ENCODE measurements at regions not wholly inside any gene's neighbourhood (a gene's known extent, or its start where the extent isn't known, plus 50 kb on each side); places are given as distances from the start of the nearest gene placed in this dataset.

DNA sequence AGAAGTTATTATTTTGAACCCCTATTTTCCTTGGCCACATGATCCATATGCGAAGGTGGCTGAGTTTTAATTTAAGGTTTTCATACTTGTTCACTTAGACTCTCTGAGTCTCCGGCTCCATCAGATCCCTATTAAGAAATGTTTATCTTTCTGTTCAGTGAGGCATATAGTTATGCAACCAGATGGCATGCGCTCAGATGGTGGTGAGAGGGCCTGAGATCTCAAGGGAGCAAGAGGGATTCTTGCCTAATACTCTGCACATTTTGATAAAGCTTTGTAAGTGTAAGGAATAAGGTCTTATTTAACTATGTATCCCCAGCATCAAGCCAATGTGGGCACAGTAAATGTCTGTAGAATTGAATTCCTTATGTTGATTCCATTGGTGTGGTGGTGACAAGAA, 78.9 kb upstream of the DPH6 start:
- Histone ChIP-seq H3K27me3 (ENCODE audit: control insufficient read depth, insufficient read depth, low read length, poor library complexity, severe bottlenecking) (no peaks in the 10 kb centered on the region), H3K4me3 (ENCODE audit: insufficient read depth, low read depth, low read length) (no peak overlapping the region), H3K27ac (ENCODE audit: insufficient read depth, low read depth, low read length, poor library complexity, severe bottlenecking) (no peak overlapping the region), H3K36me3 (ENCODE audit: control insufficient read depth, insufficient read depth, low read length) (no peaks in the 10 kb centered on the region), H3K9me3 (ENCODE audit: control insufficient read depth, low read length) (no peaks in the 10 kb centered on the region), H3K4me1 (ENCODE audit: control insufficient read depth, insufficient read depth, low read length) (no peaks in the 10 kb centered on the region)
- 98 to 100% methylated on average over 2 to 3 of the region's 3 CpGs for WGBS, 2 experiments

- H3K27ac ChIP-seq (ENCODE audit: insufficient read depth, low read depth, low read length, poor library complexity, severe bottlenecking) = no peak overlapping the region
- no peaks in the 10 kb centered on the region for H3K9me3 ChIP-seq (ENCODE audit: control insufficient read depth, low read length)
- no peaks in the 10 kb centered on the region for H3K27me3 ChIP-seq (ENCODE audit: control insufficient read depth, insufficient read depth, low read length, poor library complexity, severe bottlenecking)
- H3K4me1 ChIP-seq (ENCODE audit: control insufficient read depth, insufficient read depth, low read length) = peaks cover 5% of the 10 kb centered on the region
- H3K4me3 ChIP-seq (ENCODE audit: insufficient read depth, low read depth, low read length) = no peak overlapping the region
- 85 to 92% methylated on average over 7 of the region's 7 CpGs for WGBS, 2 experiments
- no peaks in the 10 kb centered on the region for H3K36me3 ChIP-seq (ENCODE audit: control insufficient read depth, insufficient read depth, low read length)
Observed at GRCh38 chr15:35626571-35627318, 80.8 kb upstream of the DPH6 start.

GRCh38 chr15:35627696-35628095, 81.7 kb upstream of the DPH6 start:
- Histone ChIP-seq H3K36me3 (ENCODE audit: control insufficient read depth, insufficient read depth, low read length) (no peaks in the 10 kb centered on the region), H3K4me3 (ENCODE audit: insufficient read depth, low read depth, low read length) (no peak overlapping the region), H3K9me3 (ENCODE audit: control insufficient read depth, low read length) (no peaks in the 10 kb centered on the region), H3K4me1 (ENCODE audit: control insufficient read depth, insufficient read depth, low read length) (peaks cover 5% of the 10 kb centered on the region), H3K27ac (ENCODE audit: insufficient read depth, low read depth, low read length, poor library complexity, severe bottlenecking) (no peak overlapping the region), H3K27me3 (ENCODE audit: control insufficient read depth, insufficient read depth, low read length, poor library complexity, severe bottlenecking) (no peaks in the 10 kb centered on the region)
- 100% methylated on average over 1 of the region's 2 CpGs; no CpG with 5 or more reads in 1 of the 2 experiments for WGBS, 2 experiments

- H3K27me3 ChIP-seq (ENCODE audit: control insufficient read depth, insufficient read depth, low read length, poor library complexity, severe bottlenecking) = no peaks in the 10 kb centered on the region
- peaks cover 5% of the 10 kb centered on the region for H3K4me1 ChIP-seq (ENCODE audit: control insufficient read depth, insufficient read depth, low read length)
- no peak overlapping the region for H3K4me3 ChIP-seq (ENCODE audit: insufficient read depth, low read depth, low read length)
- no peak overlapping the region for H3K27ac ChIP-seq (ENCODE audit: insufficient read depth, low read depth, low read length, poor library complexity, severe bottlenecking)
- no peaks in the 10 kb centered on the region for H3K36me3 ChIP-seq (ENCODE audit: control insufficient read depth, insufficient read depth, low read length)
- no peaks in the 10 kb centered on the region for H3K9me3 ChIP-seq (ENCODE audit: control insufficient read depth, low read length)
- WGBS, 2 experiments = 89 to 96% methylated on average over 2 of the region's 3 CpGs
Observed at GRCh38 chr15:35629766-35630165, 83.8 kb upstream of the DPH6 start.

DNA sequence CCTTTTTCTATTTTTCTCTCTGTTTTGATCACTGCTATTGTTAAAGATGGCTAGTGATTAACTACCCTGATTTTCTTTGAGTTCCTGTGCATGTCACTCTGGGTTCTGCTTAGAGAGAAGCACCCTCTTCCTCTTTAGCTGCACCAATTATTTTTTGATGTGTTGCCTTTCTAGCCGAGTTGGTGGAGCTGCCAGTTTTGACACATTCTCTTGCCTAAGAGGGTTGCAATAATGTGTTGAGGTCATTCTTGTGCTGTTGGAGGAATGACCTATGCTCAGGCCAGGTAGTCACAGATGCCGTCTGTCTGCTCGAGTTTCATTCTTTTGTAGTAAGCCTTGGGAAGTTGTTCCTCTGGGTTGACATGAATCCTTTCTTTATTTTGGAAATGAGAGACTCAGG, 84.6 kb upstream of the DPH6 start:
- Histone ChIP-seq H3K4me3 (ENCODE audit: insufficient read depth, low read depth, low read length) (no peak overlapping the region), H3K27ac (ENCODE audit: insufficient read depth, low read depth, low read length, poor library complexity, severe bottlenecking) (no peak overlapping the region), H3K4me1 (ENCODE audit: control insufficient read depth, insufficient read depth, low read length) (peaks cover 5% of the 10 kb centered on the region), H3K9me3 (ENCODE audit: control insufficient read depth, low read length) (no peaks in the 10 kb centered on the region), H3K36me3 (ENCODE audit: control insufficient read depth, insufficient read depth, low read length) (no peaks in the 10 kb centered on the region), H3K27me3 (ENCODE audit: control insufficient read depth, insufficient read depth, low read length, poor library complexity, severe bottlenecking) (no peaks in the 10 kb centered on the region)
- WGBS, 2 experiments = 90 to 91% methylated on average over 3 of the region's 3 CpGs

- Histone ChIP-seq H3K4me1 (ENCODE audit: control insufficient read depth, insufficient read depth, low read length) (peaks cover 5% of the 10 kb centered on the region), H3K4me3 (ENCODE audit: insufficient read depth, low read depth, low read length) (no peak overlapping the region), H3K9me3 (ENCODE audit: control insufficient read depth, low read length) (no peaks in the 10 kb centered on the region), H3K27me3 (ENCODE audit: control insufficient read depth, insufficient read depth, low read length, poor library complexity, severe bottlenecking) (no peaks in the 10 kb centered on the region), H3K27ac (ENCODE audit: insufficient read depth, low read depth, low read length, poor library complexity, severe bottlenecking) (no peak overlapping the region), H3K36me3 (ENCODE audit: control insufficient read depth, insufficient read depth, low read length) (no peaks in the 10 kb centered on the region)
- WGBS, 2 experiments = 85 to 98% methylated on average over 3 of the region's 3 CpGs
Observed at GRCh38 chr15:35630985-35631384, 85.0 kb upstream of the DPH6 start.

GRCh38 chr15:35633677-35634076, 87.7 kb upstream of the DPH6 start:
- no peak overlapping the region for H3K27ac ChIP-seq (ENCODE audit: insufficient read depth, low read depth, low read length, poor library complexity, severe bottlenecking)
- no peaks in the 10 kb centered on the region for H3K27me3 ChIP-seq (ENCODE audit: control insufficient read depth, insufficient read depth, low read length, poor library complexity, severe bottlenecking)
- no peaks in the 10 kb centered on the region for H3K36me3 ChIP-seq (ENCODE audit: control insufficient read depth, insufficient read depth, low read length)
- 88 to 91% methylated on average over 3 of the region's 3 CpGs for WGBS, 2 experiments
- no peaks in the 10 kb centered on the region for H3K9me3 ChIP-seq (ENCODE audit: control insufficient read depth, low read length)
- peaks cover 5% of the 10 kb centered on the region for H3K4me1 ChIP-seq (ENCODE audit: control insufficient read depth, insufficient read depth, low read length)
- no peak overlapping the region for H3K4me3 ChIP-seq (ENCODE audit: insufficient read depth, low read depth, low read length)

GRCh38 chr15:35646790-35647189, 100.8 kb upstream of the DPH6 start:
- no peak overlapping the region for H3K27ac ChIP-seq (ENCODE audit: insufficient read depth, low read depth, low read length, poor library complexity, severe bottlenecking)
- no peaks in the 10 kb centered on the region for H3K36me3 ChIP-seq (ENCODE audit: control insufficient read depth, insufficient read depth, low read length)
- H3K27me3 ChIP-seq (ENCODE audit: control insufficient read depth, insufficient read depth, low read length, poor library complexity, severe bottlenecking) = no peaks in the 10 kb centered on the region
- no peaks in the 10 kb centered on the region for H3K4me1 ChIP-seq (ENCODE audit: control insufficient read depth, insufficient read depth, low read length)
- no peak overlapping the region for H3K4me3 ChIP-seq (ENCODE audit: insufficient read depth, low read depth, low read length)
- WGBS, 2 experiments = 85 to 96% methylated on average over 1 of the region's 1 CpG
- no peaks in the 10 kb centered on the region for H3K9me3 ChIP-seq (ENCODE audit: control insufficient read depth, low read length)

- Histone ChIP-seq H3K36me3 (ENCODE audit: control insufficient read depth, insufficient read depth, low read length) (no peaks in the 10 kb centered on the region), H3K27ac (ENCODE audit: insufficient read depth, low read depth, low read length, poor library complexity, severe bottlenecking) (no peak overlapping the region), H3K4me3 (ENCODE audit: insufficient read depth, low read depth, low read length) (no peak overlapping the region), H3K27me3 (ENCODE audit: control insufficient read depth, insufficient read depth, low read length, poor library complexity, severe bottlenecking) (no peaks in the 10 kb centered on the region), H3K4me1 (ENCODE audit: control insufficient read depth, insufficient read depth, low read length) (no peaks in the 10 kb centered on the region), H3K9me3 (ENCODE audit: control insufficient read depth, low read length) (no peaks in the 10 kb centered on the region)
Observed at GRCh38 chr15:35647303-35647702, 101.3 kb upstream of the DPH6 start.

GRCh38 chr15:35648941-35649340, 103.0 kb upstream of the DPH6 start:
- no peaks in the 10 kb centered on the region for H3K27me3 ChIP-seq (ENCODE audit: control insufficient read depth, insufficient read depth, low read length, poor library complexity, severe bottlenecking)
- no peaks in the 10 kb centered on the region for H3K9me3 ChIP-seq (ENCODE audit: control insufficient read depth, low read length)
- no peak overlapping the region for H3K4me3 ChIP-seq (ENCODE audit: insufficient read depth, low read depth, low read length)
- no peaks in the 10 kb centered on the region for H3K36me3 ChIP-seq (ENCODE audit: control insufficient read depth, insufficient read depth, low read length)
- no peaks in the 10 kb centered on the region for H3K4me1 ChIP-seq (ENCODE audit: control insufficient read depth, insufficient read depth, low read length)
- no peak overlapping the region for H3K27ac ChIP-seq (ENCODE audit: insufficient read depth, low read depth, low read length, poor library complexity, severe bottlenecking)
- 93 to 95% methylated on average over 4 to 5 of the region's 5 CpGs for whole genome bisulfite sequencing, 2 experiments

DNA sequence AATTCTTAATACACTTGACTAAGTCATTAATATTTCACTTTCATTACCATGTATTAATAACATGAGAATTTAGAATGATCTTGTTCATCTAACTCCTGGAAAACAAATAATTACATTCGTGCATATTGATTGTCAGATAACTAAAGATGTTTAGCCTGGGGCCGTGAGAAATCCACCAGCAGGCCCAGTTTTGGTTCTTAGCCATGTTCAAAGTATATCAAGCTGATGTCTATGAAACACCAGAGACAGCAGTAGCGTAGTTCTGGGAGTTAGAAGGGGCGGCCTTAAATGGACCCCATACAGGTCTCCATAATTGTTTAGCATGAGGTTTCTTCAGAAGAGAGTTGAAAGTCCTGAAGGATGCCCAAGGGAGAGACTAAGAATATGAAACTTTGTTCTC, 103.6 kb upstream of the DPH6 start:
- Histone ChIP-seq H3K9me3 (ENCODE audit: control insufficient read depth, low read length) (no peaks in the 10 kb centered on the region), H3K27ac (ENCODE audit: insufficient read depth, low read depth, low read length, poor library complexity, severe bottlenecking) (no peak overlapping the region), H3K36me3 (ENCODE audit: control insufficient read depth, insufficient read depth, low read length) (no peaks in the 10 kb centered on the region), H3K4me1 (ENCODE audit: control insufficient read depth, insufficient read depth, low read length) (no peaks in the 10 kb centered on the region), H3K4me3 (ENCODE audit: insufficient read depth, low read depth, low read length) (no peak overlapping the region), H3K27me3 (ENCODE audit: control insufficient read depth, insufficient read depth, low read length, poor library complexity, severe bottlenecking) (no peaks in the 10 kb centered on the region)
- WGBS, 2 experiments = 95 to 97% methylated on average over 4 of the region's 4 CpGs
